ENCODE measurements at regions not wholly inside any gene's neighbourhood (a gene's known extent, or its start where the extent isn't known, plus 50 kb on each side); places are given as distances from the start of the nearest gene placed in this dataset.

DNA sequence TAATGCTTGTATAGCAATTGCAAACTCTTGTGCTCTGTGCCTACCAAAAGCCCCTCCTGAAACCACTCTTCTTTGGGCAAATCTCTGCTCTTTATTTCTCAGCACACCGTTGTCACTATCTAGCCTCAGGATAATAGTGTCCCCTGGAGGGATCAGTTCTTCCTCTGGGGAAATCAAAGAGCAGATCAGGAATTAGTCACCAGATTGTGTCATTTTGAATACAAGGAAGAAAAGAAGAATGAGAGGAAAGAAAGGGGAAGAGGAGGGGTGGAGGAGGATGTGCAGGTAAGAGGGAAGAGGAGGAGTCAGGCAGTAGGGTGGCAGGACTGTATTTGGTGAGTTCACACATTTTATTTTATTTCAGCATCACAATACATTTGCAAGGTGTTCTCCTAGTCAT lies 256.4 kb downstream of the GRIN2B start:
- no peak for TF ChIP-seq POLR2A (IDR thresholded peaks at IDR 0.05; ENCODE audit: low read length)
- TF ChIP-seq GATA1 (IDR thresholded peaks at IDR 0.05; ENCODE audit: low read depth, low read length) = no peak

Measured in erythroblast (primary cell).